ENCODE measurements at regions not wholly inside any gene's neighbourhood (a gene's known extent, or its start where the extent isn't known, plus 50 kb on each side); places are given as distances from the start of the nearest gene placed in this dataset.
"Not testable (repeated sequence)": the region's sequence is repeated elsewhere in the genome, so short reads cannot be mapped to it uniquely, and the experiment has no call there.

DNA sequence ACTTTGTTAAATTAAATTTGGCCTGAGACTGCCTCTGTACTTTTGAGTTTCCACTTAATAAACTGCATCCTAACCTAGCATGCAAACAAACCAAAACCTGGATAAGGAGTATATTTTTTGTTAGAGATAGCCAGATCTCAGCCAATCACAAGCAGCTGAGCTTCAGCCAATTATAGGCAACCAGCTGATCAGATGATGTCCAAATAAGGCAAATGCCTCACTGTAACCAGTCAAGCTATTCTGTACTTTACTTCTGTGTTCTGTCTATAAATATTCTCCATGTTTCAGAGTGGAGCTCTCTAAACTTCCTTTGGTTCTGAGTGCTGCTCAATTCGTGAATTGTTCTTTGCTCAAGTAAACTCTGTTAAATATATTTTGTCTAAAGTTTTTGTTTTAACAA lies 194.6 kb upstream of the RGS17 start:
- WGBS, 2 donors, result 31 to 33% methylated on average over 1 of the region's 1 CpG
- no peaks in the 10 kb centered on the region for H3K9me3 ChIP-seq
- DNase-seq, result no peak
- intact Hi-C loops (cut with DNase I), result no loop called here
- peak overlapping the region in 2 of 3 donors; percentile 8 to 80 for H3K27ac ChIP-seq
- peaks cover 22 to 35% of the 10 kb centered on the region in 2 donors for H3K4me1 ChIP-seq
- TF ChIP-seq, protein P1, sequence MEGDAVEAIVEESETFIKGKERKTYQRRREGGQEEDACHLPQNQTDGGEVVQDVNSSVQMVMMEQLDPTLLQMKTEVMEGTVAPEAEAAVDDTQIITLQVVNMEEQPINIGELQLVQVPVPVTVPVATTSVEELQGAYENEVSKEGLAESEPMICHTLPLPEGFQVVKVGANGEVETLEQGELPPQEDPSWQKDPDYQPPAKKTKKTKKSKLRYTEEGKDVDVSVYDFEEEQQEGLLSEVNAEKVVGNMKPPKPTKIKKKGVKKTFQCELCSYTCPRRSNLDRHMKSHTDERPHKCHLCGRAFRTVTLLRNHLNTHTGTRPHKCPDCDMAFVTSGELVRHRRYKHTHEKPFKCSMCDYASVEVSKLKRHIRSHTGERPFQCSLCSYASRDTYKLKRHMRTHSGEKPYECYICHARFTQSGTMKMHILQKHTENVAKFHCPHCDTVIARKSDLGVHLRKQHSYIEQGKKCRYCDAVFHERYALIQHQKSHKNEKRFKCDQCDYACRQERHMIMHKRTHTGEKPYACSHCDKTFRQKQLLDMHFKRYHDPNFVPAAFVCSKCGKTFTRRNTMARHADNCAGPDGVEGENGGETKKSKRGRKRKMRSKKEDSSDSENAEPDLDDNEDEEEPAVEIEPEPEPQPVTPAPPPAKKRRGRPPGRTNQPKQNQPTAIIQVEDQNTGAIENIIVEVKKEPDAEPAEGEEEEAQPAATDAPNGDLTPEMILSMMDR (IDR thresholded peaks at IDR 0.05), result no peak
- TF ChIP-seq POLR2A (IDR thresholded peaks at IDR 0.05), result no peak
- H3K36me3 ChIP-seq, result no peaks in the 10 kb centered on the region
- H3K4me3 ChIP-seq (replicated peaks in 1 of 3), result no peak overlapping the region
- no peaks in the 10 kb centered on the region for H3K27me3 ChIP-seq

DNA sequence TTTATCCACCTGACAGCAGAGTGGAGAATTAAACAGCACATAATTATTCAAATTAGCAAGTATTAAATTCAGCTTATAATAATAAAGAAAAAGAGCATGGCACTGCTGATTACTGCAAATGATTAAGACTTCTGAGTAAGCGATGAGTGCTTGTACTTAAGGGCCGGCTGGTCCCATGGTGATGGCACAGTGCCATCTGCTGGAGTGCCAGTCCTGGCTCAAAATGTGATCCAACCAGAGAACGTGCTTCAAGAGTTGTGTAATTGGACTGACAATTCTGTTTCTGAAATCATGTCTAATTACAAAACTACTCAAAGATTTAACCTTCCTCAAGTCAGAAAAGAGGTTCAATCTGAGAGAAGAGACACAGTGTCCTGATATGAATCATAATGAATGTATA lies 181.6 kb upstream of the RGS17 start:
- no peaks in the 10 kb centered on the region for H3K27me3 ChIP-seq
- DNase-seq, result peak; percentile 94 to 95
- H3K9me3 ChIP-seq, result no peaks in the 10 kb centered on the region
- intact Hi-C loops (cut with DNase I), result no loop called here
- 9 to 11% methylated on average over 3 of the region's 3 CpGs for WGBS, 2 donors
- H3K27ac ChIP-seq, result peak overlapping the region; percentile 58 to 71 (median 67)
- H3K36me3 ChIP-seq, result no peaks in the 10 kb centered on the region
- peaks cover 18 to 21% of the 10 kb centered on the region in 2 donors for H3K4me1 ChIP-seq
- TF ChIP-seq, protein P1 (IDR thresholded peaks at IDR 0.05), result peak in 2 of 6 experiments; percentile 19 to 34
- no peak for TF ChIP-seq POLR2A (IDR thresholded peaks at IDR 0.05)
- H3K4me3 ChIP-seq (replicated peaks in 1 of 3), result no peak overlapping the region

DNA sequence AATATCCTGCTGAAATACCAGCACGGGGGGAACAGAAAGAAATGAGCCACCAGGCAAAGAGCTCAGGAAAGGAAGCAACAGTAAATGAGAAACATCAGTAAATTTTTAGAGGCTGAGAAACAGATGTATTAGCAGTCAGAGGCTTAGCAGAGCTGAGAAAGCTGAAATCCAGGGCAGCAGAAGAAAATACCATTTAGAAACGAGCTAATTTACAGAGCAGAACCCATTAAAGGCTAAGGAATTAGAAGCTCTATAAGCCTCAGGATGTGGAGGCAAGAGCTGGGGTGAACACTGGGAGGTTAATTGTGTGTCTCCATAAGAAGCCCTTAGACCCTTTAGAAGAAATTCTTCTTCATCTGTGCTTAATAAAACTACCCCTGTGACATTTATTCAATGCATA lies 178.6 kb upstream of the RGS17 start:
- DNase-seq, result no peak
- peaks cover 18 to 21% of the 10 kb centered on the region in 2 donors for H3K4me1 ChIP-seq
- intact Hi-C loops (cut with DNase I), result no loop called here
- H3K36me3 ChIP-seq, result no peaks in the 10 kb centered on the region
- no peak overlapping the region for H3K4me3 ChIP-seq (replicated peaks in 1 of 3)
- H3K9me3 ChIP-seq, result no peaks in the 10 kb centered on the region
- TF ChIP-seq POLR2A (IDR thresholded peaks at IDR 0.05), result no peak
- WGBS, 2 donors, result 53 to 64% methylated on average over 2 of the region's 2 CpGs
- H3K27me3 ChIP-seq, result no peaks in the 10 kb centered on the region
- no peak overlapping the region for H3K27ac ChIP-seq

DNA sequence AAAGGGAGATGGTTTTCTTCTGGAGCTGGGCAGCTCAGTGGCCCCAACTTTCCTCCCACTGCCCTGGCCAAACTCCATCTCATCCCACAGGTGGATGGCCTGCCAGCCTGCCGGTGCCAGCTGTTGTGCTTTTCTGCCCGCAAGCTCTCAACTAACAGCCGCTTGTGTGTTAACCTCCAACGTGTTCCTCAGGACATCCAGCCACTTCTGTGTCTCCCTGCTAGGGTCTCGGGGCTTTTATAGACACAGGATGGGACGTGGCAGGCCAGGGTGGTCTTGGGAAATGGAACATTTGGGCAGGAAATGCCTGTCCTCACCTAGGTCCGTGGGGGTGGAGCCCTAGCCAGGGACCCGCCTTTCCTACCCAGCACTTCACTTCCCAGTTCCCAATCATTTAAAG lies 171.1 kb upstream of the RGS17 start:
- Histone ChIP-seq H3K36me3 (no peaks in the 10 kb centered on the region), H3K27me3 (no peaks in the 10 kb centered on the region), H3K27ac (no peak overlapping the region), H3K9me3 (no peaks in the 10 kb centered on the region), H3K4me3 (replicated peaks in 1 of 3) (no peak overlapping the region), H3K4me1 (no peaks in the 10 kb centered on the region)
- no peak for TF ChIP-seq POLR2A (IDR thresholded peaks at IDR 0.05)
- DNase-seq, result no peak
- intact Hi-C loops (cut with DNase I), result no loop called here
- WGBS, 2 donors, result 88 to 90% methylated on average over 8 of the region's 8 CpGs

DNA sequence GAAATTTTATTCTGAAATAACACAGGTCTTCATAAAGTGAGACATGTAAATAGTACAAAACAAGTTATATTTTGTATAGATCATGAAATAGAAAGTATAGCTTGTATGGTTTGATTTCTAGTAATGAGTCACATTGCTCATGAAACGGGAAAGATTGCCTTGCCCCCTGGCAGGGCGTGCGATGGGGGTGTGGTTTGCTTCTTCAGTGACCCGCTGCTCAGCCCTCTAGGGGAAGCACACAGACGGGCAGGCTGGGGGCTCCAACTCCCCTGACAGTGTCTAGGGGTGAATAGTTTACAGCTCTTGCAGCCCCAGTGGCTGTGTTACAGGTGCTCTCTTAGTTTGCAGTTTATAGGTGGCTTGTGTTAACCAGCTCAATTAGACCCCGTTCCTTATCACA lies 170.5 kb upstream of the RGS17 start:
- Histone ChIP-seq H3K27me3 (no peaks in the 10 kb centered on the region), H3K4me1 (no peaks in the 10 kb centered on the region), H3K4me3 (replicated peaks in 1 of 3) (no peak overlapping the region), H3K9me3 (no peaks in the 10 kb centered on the region), H3K27ac (no peak overlapping the region), H3K36me3 (no peaks in the 10 kb centered on the region)
- WGBS, 2 donors, result 62 to 78% methylated on average over 6 of the region's 6 CpGs
- intact Hi-C loops (cut with DNase I), result no loop called here
- no peak for DNase-seq
- TF ChIP-seq POLR2A (IDR thresholded peaks at IDR 0.05), result no peak
- TF ChIP-seq, protein P1 (IDR thresholded peaks at IDR 0.05), result no peak

DNA sequence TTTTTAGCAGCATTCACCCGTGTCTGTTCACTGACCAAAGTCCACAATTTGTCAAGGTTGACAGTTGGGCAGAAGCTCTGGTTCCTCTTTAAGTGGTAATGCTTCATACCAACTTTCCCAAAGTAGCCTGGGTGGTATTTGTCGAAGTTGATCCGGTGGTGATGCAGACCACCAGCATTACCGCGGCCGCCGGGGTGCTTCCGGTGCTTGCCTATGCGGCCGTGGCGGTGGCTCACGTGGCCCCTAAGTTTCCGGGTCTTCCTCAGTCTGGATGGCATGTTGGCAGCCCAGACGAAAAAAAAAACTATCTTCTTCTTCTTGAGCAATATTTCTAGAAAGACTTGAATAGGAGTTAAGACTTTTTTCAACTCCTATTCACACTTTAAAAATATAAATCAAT lies 151.4 kb upstream of the RGS17 start:
- DNase-seq; H3K4me1 ChIP-seq; intact Hi-C loops (cut with DNase I); H3K27ac ChIP-seq; H3K4me3 ChIP-seq (replicated peaks in 1 of 3); H3K27me3 ChIP-seq; H3K9me3 ChIP-seq; H3K36me3 ChIP-seq: not testable (repeated sequence)
- WGBS, 2 donors, result 91 to 95% methylated on average over 14 of the region's 14 CpGs

DNA sequence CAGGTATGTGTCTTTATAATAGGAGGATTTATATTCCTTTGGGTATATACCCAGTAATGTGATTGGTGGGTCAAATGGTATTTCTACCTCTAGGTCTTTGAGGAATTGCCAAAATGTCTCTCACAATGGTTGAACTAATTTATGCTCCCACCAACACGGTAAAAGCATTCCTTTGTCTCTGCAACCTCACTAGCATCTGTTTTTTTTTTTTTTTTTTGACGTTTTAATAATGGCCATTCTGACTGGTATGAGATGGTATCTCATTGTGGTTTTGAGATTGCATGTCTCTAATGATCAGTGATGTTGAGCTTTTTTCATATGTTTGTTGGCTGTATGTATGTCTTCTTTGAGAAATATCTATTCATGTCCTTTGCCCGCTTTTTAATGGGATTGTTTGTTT lies 144.9 kb upstream of the RGS17 start:
- H3K27ac ChIP-seq, result no peak overlapping the region
- H3K36me3 ChIP-seq, result no peaks in the 10 kb centered on the region
- WGBS, 2 donors, result 87 to 89% methylated on average over 3 of the region's 3 CpGs
- no peaks in the 10 kb centered on the region for H3K4me1 ChIP-seq
- TF ChIP-seq, protein P1 (IDR thresholded peaks at IDR 0.05), result no peak
- TF ChIP-seq POLR2A (IDR thresholded peaks at IDR 0.05), result no peak
- H3K27me3 ChIP-seq, result no peaks in the 10 kb centered on the region
- intact Hi-C loops (cut with DNase I), result no loop called here
- DNase-seq, result no peak
- no peaks in the 10 kb centered on the region for H3K9me3 ChIP-seq
- H3K4me3 ChIP-seq (replicated peaks in 1 of 3), result no peak overlapping the region
